Eye (tissue), 1 donor: ENCODE measurements at regions not wholly inside any gene's neighbourhood (a gene's known extent, or its start where the extent isn't known, plus 50 kb on each side); places are given as distances from the start of the nearest gene placed in this dataset.

Experiments
- DNase-seq: peaks from one replicate; pipeline ENCODE4 v3.0.0-alpha.2; 2015

GRCh38 chr3:67765575-67765974 lies 111.2 kb upstream of the SUCLG2 start:
- DNase-seq, result no peak

- DNase-seq, result peak; percentile 9
Observed at GRCh38 chr3:67745296-67745695, 90.9 kb upstream of the SUCLG2 start.

GRCh38 chr3:67744699-67745098 lies 90.3 kb upstream of the SUCLG2 start:
- no peak for DNase-seq

GRCh38 chr3:67739851-67740250 lies 85.4 kb upstream of the SUCLG2 start:
- DNase-seq, result no peak

- DNase-seq, result no peak
Observed at GRCh38 chr3:67737906-67738865, 83.8 kb upstream of the SUCLG2 start.

- DNase-seq, result no peak
Observed at GRCh38 chr3:67737140-67737539, 82.7 kb upstream of the SUCLG2 start.

- DNase-seq, result no peak
Observed at GRCh38 chr3:67733269-67733950, 79.0 kb upstream of the SUCLG2 start.

GRCh38 chr3:67724434-67724833 lies 70.0 kb upstream of the SUCLG2 start:
- no peak for DNase-seq

- no peak for DNase-seq
Observed at GRCh38 chr3:67723863-67724262, 69.5 kb upstream of the SUCLG2 start.

GRCh38 chr3:67719333-67719732 lies 64.9 kb upstream of the SUCLG2 start:
- no peak for DNase-seq

GRCh38 chr3:67715971-67716370 lies 61.6 kb upstream of the SUCLG2 start:
- no peak for DNase-seq

GRCh38 chr3:67713764-67714469 lies 59.5 kb upstream of the SUCLG2 start:
- no peak for DNase-seq

- no peak for DNase-seq
Observed at GRCh38 chr3:67712259-67712658, 57.8 kb upstream of the SUCLG2 start.

GRCh38 chr3:67710396-67710795 lies 56.0 kb upstream of the SUCLG2 start:
- no peak for DNase-seq

GRCh38 chr3:67706934-67707333 lies 52.5 kb upstream of the SUCLG2 start:
- no peak for DNase-seq

GRCh38 chr3:67704322-67704721 lies 49.9 kb upstream of the SUCLG2 start:
- no peak for DNase-seq
